NCI-H146 (cell line): ENCODE measurements at regions not wholly inside any gene's neighbourhood (a gene's known extent, or its start where the extent isn't known, plus 50 kb on each side); places are given as distances from the start of the nearest gene placed in this dataset.

Experiments
- DNase-seq: peaks from one replicate; lab custom pipeline; 2025; lab: John Stamatoyannopoulos, UW

GRCh38 chr18:48488388-48488850 is 50.4 kb upstream of the CTIF start:
- DNase-seq: no peak

GRCh38 chr18:48486754-48487153 is 52.1 kb upstream of the CTIF start:
- DNase-seq: no peak

- no peak for DNase-seq
Observed at GRCh38 chr18:48485828-48486405, 52.9 kb upstream of the CTIF start.

GRCh38 chr18:48481092-48481491 is 57.7 kb upstream of the CTIF start:
- DNase-seq: no peak

GRCh38 chr18:48479531-48479930 is 59.3 kb upstream of the CTIF start:
- no peak for DNase-seq

- DNase-seq: no peak
Observed at GRCh38 chr18:48477348-48477747, 61.5 kb upstream of the CTIF start.

GRCh38 chr18:48476550-48476917 is 62.3 kb upstream of the CTIF start:
- no peak for DNase-seq

GRCh38 chr18:48475635-48476549 is 62.9 kb upstream of the CTIF start:
- DNase-seq: peak; percentile 86

- DNase-seq: no peak
Observed at GRCh38 chr18:48473816-48474215, 64.6 kb upstream of the ZBTB7C start.

GRCh38 chr18:48472610-48473009 is 63.4 kb upstream of the ZBTB7C start:
- DNase-seq: no peak

GRCh38 chr18:48470484-48471180 is 61.4 kb upstream of the ZBTB7C start:
- no peak for DNase-seq

- no peak for DNase-seq
Observed at GRCh38 chr18:48468151-48468550, 59.0 kb upstream of the ZBTB7C start.

GRCh38 chr18:48467231-48467630 is 58.0 kb upstream of the ZBTB7C start:
- DNase-seq: no peak

- no peak for DNase-seq
Observed at GRCh38 chr18:48462510-48462909, 53.3 kb upstream of the ZBTB7C start.

GRCh38 chr18:48460929-48461583 is 51.9 kb upstream of the ZBTB7C start:
- DNase-seq: no peak

GRCh38 chr18:48459465-48459864 is 50.3 kb upstream of the ZBTB7C start:
- DNase-seq: no peak

- no peak for DNase-seq
Observed at GRCh38 chr18:48459016-48459415, 49.8 kb upstream of the ZBTB7C start.
